ENCODE measurements at regions not wholly inside any gene's neighbourhood (a gene's known extent, or its start where the extent isn't known, plus 50 kb on each side); places are given as distances from the start of the nearest gene placed in this dataset.

- no peak for DNase-seq (ENCODE audit: low spot score)
Measured at GRCh38 chr16:27718201-27719105, 168.5 kb downstream of the KATNIP start.

- DNase-seq (ENCODE audit: low spot score) = no peak
Measured at GRCh38 chr16:27719106-27719445, 169.1 kb downstream of the KATNIP start.

GRCh38 chr16:27720731-27721530 is 171.0 kb downstream of the KATNIP start:
- DNase-seq (ENCODE audit: low spot score) = no peak

GRCh38 chr16:27721531-27722181 is 171.7 kb downstream of the KATNIP start:
- DNase-seq (ENCODE audit: low spot score) = peak; percentile 74

- DNase-seq (ENCODE audit: low spot score) = peak; percentile 32
Measured at GRCh38 chr16:27722207-27722606, 172.3 kb downstream of the KATNIP start.

- DNase-seq (ENCODE audit: low spot score) = peak; percentile 22
Measured at GRCh38 chr16:27722892-27723450, 173.0 kb downstream of the KATNIP start.

GRCh38 chr16:27723711-27724481 is 174.0 kb downstream of the KATNIP start:
- no peak for DNase-seq (ENCODE audit: low spot score)

GRCh38 chr16:27724482-27725235 is 174.7 kb downstream of the KATNIP start:
- peak; percentile 50 for DNase-seq (ENCODE audit: low spot score)

- no peak for DNase-seq (ENCODE audit: low spot score)
Measured at GRCh38 chr16:27725236-27726000, 175.5 kb downstream of the KATNIP start.

- DNase-seq (ENCODE audit: low spot score) = no peak
Measured at GRCh38 chr16:27726621-27727261, 176.8 kb downstream of the KATNIP start.

GRCh38 chr16:27727941-27728340 is 178.0 kb downstream of the KATNIP start:
- DNase-seq (ENCODE audit: low spot score) = no peak

- no peak for DNase-seq (ENCODE audit: low spot score)
Measured at GRCh38 chr16:27728691-27729090, 178.7 kb downstream of the KATNIP start.

GRCh38 chr16:27729516-27730304 is 179.8 kb downstream of the KATNIP start:
- DNase-seq (ENCODE audit: low spot score) = no peak

GRCh38 chr16:27730661-27731210 is 180.8 kb downstream of the KATNIP start:
- DNase-seq (ENCODE audit: low spot score) = no peak

- DNase-seq (ENCODE audit: low spot score) = no peak
Measured at GRCh38 chr16:27735031-27735430, 185.1 kb downstream of the KATNIP start.

GRCh38 chr16:27736431-27736830 is 186.5 kb downstream of the KATNIP start:
- no peak for DNase-seq (ENCODE audit: low spot score)

- no peak for DNase-seq (ENCODE audit: low spot score)
Measured at GRCh38 chr16:27737513-27737912, 187.6 kb downstream of the KATNIP start.

Data from mucosa of gallbladder (tissue), 1 donor.